Renal cortex interstitium (tissue), 11 donors: ENCODE measurements at regions not wholly inside any gene's neighbourhood (a gene's known extent, or its start where the extent isn't known, plus 50 kb on each side); places are given as distances from the start of the nearest gene placed in this dataset.
"Not testable (repeated sequence)": the region's sequence is repeated elsewhere in the genome, so short reads cannot be mapped to it uniquely, and the experiment has no call there.

Experiments used
- DNase-seq, 11 donors: peaks; one replicate each; pipeline ENCODE4 v3.0.0-alpha.2; 2013; ENCODE audit warnings: low read depth in 9 of 11, low spot score in 4 of 11; ENCODE audit errors: extremely low read depth in 1 of 11

GRCh38 chr22:26939466-26939865 is 282.1 kb downstream of the MIAT start:
- DNase-seq = no peak

DNA sequence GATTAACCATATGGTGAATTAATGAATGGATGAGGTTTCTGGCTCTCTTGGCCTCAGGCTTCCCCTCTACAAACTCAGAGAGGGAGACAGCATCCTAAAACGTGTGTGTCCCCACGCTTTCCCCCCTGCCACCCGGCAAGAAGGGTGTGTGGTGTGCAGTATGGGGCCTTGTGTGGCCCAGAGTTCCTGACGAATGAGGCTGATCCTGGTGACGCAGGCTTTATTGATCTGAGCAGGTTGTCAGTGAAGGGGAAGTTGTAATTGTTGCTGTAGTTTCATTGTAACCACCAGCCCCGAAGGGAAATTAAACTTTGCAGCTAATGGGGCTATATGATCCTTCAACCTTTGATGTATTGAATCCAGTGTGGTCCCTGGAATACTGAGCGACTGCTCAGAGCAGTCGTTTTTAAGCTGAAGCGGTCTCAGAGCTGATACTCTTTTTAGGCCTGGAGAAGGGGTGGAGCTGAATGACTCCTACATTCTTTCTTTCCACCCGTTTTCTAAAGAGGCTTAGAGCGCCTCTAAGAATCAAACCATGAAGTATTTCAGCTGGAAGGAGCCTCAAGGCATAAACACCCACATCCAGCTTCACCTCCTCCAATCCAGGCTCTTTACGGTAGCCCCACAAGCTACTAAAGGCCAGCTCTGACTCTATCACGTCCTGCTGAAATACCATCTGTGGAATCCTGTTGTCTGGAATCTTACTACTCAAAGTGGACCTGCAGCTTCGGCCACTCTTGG is 284.7 kb downstream of the MIAT start:
- no peak for DNase-seq

GRCh38 chr22:26942637-26942957 is 285.2 kb downstream of the MIAT start:
- no peak for DNase-seq

DNA sequence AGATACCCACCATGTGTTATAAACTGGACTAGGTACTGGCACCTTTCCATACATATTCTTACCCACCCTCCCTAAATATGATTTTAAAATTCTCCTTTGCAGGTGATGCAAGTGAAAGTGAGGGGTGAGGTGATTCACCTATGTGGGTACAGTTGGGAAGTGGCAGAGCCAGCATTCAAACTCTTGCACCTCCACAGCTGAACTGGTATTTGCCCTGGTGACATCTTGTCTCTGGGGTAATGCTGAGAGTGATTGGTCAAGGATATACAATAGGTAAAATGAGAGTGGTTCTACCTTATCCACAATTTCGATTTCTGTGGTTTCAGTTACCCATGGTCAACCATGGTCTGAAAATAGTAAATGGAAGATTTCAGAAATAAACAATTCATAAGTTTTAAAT is 288.2 kb downstream of the MIAT start:
- no peak for DNase-seq

- DNase-seq = peak in 8 of 11 donors; percentile 23 to 73 (median 33)
Observed at GRCh38 chr22:26949193-26949592, 291.8 kb downstream of the MIAT start.

- DNase-seq = not testable (repeated sequence)
Observed at GRCh38 chr22:26951139-26951538, 293.8 kb downstream of the MIAT start.

DNA sequence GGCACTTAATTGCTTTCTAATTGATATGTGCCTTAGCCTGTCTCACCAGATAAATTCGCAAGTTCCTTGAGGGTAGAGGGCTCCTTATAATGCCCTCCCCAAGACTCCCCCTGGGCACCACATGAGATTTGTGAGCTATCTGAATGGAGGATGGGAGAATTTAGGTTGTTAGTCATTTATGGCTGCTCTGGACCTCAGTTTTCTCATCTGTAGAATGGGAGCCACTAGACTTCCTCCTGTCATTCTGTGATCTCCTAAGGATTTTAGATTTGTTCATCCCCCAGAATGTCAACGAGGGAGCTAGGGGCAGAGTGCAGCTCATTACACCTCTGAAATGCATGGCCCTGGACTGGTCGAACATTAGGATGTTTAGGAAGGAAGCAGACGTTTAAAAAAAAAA is 294.6 kb downstream of the MIAT start:
- no peak for DNase-seq

DNA sequence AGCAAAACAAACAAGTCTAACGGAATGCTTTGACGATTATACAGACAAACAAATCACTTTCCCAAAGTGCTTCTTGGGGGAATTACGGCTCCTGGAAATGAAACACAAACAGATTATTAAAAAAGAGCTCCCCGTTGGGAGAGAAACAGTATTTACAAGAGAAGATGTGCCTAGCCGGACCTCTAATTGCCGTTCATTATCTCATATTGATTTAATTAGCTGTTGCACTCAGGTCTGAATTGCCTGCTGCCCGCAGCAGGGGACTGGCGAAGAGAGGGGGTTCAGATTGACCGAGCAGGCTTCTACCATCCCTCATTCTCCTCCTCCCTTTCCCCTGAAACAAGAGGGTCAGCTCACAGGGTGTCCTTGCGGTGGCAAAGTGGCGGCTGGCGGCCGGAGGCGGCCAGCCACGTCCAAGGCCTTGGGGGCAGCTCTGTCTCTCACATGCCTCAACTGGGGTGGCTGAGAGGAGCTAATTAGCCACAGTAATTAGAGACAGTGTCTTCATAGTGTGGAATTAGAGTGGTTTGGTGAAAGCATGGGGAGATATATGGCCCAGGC is 295.1 kb downstream of the MIAT start:
- no peak for DNase-seq

DNA sequence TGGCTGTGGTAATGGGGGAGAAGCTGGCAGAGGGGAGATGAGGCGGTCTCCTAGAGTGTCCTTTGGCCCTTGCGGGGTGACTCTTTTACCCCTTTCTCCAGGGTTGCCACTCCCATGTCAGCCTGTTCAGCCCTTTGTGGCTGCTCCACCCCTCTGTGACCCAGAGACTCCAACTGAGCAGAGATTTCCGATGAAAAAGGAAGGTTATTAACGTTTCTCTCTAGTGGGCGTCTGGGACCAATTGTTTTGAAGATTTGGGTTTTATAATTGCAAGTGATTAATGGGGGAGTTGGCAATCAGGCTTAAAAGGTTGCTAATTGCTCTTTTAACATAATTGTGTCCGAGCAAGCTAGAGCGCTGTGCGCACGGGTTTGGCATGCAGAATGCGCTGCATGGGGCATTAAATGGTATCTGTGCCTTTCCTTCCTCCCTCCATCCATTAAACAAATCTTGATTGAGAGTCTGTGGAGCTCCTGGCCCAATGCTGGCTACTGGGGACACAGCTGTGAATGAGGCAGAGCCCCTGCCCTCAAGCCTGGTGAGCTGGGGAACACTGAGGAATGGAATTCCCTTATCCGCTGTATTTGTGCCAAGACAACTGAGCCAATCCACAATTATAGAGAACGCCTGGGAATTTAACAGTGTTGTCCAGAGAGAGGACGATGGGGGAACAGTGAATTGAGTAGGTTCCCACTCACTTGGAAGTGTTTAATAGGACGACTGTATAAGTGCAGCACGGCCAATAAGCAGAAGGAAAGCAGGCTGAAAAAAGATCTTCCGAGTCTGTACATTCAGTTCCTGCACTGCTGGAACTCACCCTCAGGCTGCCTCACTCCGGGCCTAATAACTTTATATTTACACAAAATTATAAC is 295.9 kb downstream of the MIAT start:
- no peak for DNase-seq

DNA sequence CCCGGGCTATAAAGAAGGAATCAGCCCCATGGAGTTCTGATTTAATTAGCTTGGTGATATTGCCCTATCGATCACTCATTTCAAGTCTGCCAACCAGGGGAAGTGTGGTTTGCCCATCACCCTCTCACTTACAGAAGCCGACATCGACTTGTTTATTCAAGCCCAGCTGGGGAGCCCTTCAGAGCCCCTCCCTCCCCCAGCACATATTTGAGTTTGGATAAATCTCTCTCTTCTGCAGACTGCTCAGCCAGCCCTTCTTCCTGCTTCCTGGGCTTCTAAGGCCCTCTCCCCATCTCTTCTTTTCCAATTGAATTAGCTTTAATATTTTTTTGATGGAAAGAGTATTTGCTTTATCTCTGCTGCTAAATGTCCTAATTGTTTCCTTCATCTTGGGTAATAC is 299.0 kb downstream of the MIAT start:
- DNase-seq = no peak

DNA sequence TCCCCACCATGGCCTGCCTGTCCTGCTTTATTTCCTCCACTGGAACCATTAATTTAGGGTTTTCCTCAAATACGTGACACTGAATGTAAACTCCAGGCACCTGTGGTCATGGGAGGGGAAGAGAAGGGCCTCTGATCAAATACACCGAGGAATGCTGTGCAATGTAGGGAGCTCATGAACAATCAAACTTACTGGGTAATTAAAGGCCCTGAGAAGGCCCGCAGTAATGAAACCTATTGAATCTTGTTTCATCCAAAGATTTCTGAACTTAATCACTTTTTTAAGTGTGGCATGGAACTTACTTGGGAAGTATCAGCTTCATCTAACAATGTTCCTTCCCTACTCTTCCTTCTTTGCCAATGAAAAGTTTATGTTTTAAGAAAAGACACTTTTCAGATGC is 299.8 kb downstream of the MIAT start:
- no peak for DNase-seq

GRCh38 chr22:26957897-26958296 is 300.5 kb downstream of the MIAT start:
- DNase-seq = no peak

GRCh38 chr22:26958378-26958777 is 301.0 kb downstream of the MIAT start:
- no peak for DNase-seq

DNA sequence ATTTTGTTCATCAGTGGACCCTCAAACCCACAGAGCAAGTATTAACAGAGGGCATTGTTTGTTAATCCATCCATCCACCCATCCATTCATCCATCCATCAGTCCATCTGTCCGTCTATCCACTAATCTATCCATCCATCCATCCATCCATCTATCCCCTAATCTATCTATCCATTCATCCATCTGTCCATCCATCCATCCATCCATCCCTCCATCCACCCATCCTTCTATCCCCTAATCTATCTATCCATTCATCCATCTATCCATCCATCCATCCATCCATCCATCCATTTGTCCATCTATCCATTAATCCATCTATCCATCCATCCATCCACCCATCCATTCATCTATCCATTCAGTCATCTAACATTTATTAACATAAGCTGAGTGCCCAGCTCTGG is 307.3 kb downstream of the MIAT start:
- no peak for DNase-seq

DNA sequence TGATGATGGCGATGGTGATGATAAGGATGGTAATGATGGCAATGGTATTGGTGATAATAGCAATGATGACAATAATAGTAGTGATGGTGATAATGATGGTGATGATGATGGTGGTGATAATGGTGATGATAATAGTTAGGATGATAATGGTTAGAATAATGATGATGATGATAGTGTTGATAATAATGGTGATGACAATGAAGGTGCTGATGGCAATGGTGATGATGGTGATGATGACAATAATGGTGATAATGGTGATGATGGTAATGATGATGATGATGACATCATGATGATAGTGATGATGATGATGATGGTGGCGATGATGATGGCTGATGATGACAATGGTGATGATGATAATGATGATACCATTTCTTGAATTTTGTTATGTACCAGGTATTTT is 309.9 kb downstream of the MIAT start:
- no peak for DNase-seq

GRCh38 chr22:26968859-26969523 is 311.6 kb downstream of the MIAT start:
- DNase-seq = no peak

- DNase-seq = no peak
Observed at GRCh38 chr22:26970809-26971394, 313.5 kb downstream of the MIAT start.

DNA sequence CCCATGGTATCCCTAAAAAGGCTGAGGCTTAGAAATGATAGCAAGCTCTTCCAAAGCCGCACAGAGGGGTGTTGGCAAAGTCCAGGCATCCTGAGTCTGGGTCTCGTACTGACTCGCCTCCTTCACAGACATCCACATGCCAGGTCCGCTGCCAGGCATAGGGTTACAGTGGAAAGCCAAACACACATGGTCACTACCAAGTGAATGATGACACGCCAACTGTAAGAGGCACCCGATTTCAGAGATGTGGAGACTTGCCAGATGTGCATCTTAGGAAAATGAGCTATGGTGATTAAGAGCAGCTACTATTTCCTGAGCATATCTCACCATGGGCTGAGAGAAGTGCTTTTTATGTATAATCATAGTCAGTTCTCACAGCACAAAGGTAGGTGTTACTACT is 314.9 kb downstream of the MIAT start:
- DNase-seq = no peak

DNA sequence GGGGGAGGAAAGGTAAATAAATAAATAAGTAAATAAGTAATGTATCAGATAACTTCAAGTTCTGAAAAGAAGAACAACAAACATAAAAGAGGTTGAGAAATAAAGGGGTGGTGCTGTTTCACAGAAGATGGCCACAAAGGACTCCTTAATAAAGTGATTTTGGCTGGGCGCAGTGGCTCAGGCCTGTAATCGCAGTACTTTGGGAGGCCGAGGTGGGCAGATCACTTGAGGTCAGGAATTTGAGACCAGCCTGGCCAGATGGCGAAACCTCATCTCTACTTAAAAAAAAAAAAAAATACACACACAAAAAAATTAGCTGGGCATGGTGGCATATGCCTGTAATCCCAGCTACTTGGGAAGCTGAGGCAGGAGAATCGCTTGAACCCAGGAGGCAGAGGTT is 315.5 kb downstream of the MIAT start:
- DNase-seq = not testable (repeated sequence)

DNA sequence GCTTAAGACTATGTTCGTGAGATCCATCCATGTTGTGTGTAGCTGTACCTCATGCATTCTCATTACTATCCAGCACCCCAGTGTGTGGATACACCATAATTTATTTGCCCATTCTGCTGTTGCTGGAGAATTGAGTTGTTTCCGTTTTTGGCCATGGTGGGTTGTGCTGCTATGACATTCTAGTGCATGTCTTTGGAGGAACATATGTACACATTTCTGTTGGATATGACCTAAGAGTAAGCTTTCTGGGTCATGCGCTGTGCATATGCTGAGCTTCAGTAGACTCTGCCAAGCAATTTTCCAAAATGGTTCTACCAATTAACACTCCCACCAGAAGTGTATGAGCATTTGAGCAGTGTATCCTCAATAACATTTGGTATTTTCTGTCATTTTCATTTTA is 316.6 kb downstream of the MIAT start:
- no peak for DNase-seq
